Suprapubic skin (tissue), 4 donors: ENCODE measurements at regions not wholly inside any gene's neighbourhood (a gene's known extent, or its start where the extent isn't known, plus 50 kb on each side); places are given as distances from the start of the nearest gene placed in this dataset.
A peak's percentile ranks its signal among the peaks of the same experiment; 100 is the strongest.

ENCODE experiments used
- DNase-seq, 2 donors: peaks; one replicate each; pipeline ENCODE4 v3.0.0-alpha.2; 2019; ENCODE audit warnings: low spot score in 2 of 2
- H3K27ac ChIP-seq: fragments of 200-600 bp; sonication (generic); one replicate; pipeline ENCODE4 v1.5.1; 2019
- H3K27me3 ChIP-seq: fragments of 200-600 bp; sonication (generic); one replicate; pipeline ENCODE4 v1.5.1; 2019
- H3K36me3 ChIP-seq: fragments of 200-600 bp; sonication (generic); one replicate; pipeline ENCODE4 v1.5.1; 2019
- H3K4me1 ChIP-seq: fragments of 200-600 bp; sonication (generic); one replicate; pipeline ENCODE4 v1.5.1; 2019
- H3K4me3 ChIP-seq: fragments of 200-600 bp; sonication (generic); one replicate; pipeline ENCODE4 v1.5.1; 2019; ENCODE audit warnings: mild to moderate bottlenecking
- H3K9me3 ChIP-seq: fragments of 200-600 bp; sonication (generic); one replicate; pipeline ENCODE4 v1.5.1; 2019
- EP300 ChIP-seq: sonication (generic); formaldehyde crosslinking; IDR thresholded peaks from one replicate; pipeline ENCODE4 v1.6.1; 2017; ENCODE audit warnings: antibody characterized with exemption
- POLR2A ChIP-seq, 2 donors: fragments of 450-650 bp; IDR thresholded peaks; one replicate each; pipeline ENCODE4 v1.6.1; 2017; ENCODE audit warnings: antibody characterized with exemption in 2 of 2, mild to moderate bottlenecking in 2 of 2, moderate library complexity in 2 of 2
- POLR2AphosphoS5 ChIP-seq, 3 donors: sonication (generic); formaldehyde crosslinking; IDR thresholded peaks; one replicate each; pipeline ENCODE4 v1.6.1; 2017; ENCODE audit warnings: antibody characterized with exemption in 3 of 3
- WGBS: methylation state at CpG from one replicate; pipeline ENCODE4 v1.1.5; 2018; 5-methylcytosine and 5-hydroxymethylcytosine counted together
- TF ChIP-seq, protein P1 (sequence below), 2 donors: fragments of 200-600 bp in 1 of 2; fragments of 450-650 bp in 1 of 2; sonication (generic) in 1 of 2; IDR thresholded peaks; one replicate each; pipeline ENCODE4 v1.5.1; 2016 to 2019; ENCODE audit warnings: antibody characterized with exemption in 2 of 2, mild to moderate bottlenecking in 1 of 2, moderate library complexity in 1 of 2

DNA sequence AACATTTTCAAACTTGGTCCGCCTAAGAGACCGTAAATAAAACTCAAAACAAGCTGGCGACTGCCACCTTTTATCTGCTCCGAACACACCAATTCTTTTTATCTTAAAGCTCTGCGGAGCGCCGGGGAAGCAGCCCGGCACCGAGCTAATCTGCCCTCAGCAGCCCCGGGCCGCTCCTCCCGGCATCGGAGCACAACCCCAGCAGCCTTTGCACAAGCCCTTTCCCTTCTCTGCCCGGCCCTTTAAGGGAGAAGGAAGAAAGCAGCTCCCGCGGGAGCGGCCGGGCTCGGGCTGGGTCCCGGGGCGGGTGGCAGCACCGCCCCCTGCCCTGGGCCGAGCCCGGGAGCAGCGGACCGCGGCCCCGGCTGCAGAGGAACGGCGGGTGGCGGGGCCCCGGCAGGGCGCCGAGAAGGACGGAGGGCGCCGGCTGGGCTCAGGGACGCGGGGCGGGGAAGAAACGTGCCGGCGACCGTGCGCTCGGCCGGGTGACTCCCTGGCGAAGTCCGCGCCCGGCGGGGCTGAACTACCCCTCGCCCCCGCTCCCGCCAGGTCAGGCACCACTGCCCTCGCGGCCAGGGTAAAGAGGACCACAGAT lies 133.6 kb upstream of the C11orf58 start:
- under 1% methylated on average over 21 of the region's 57 CpGs for WGBS
- peak in 1 of 2 donors; percentile 60 for DNase-seq
- no peak for TF ChIP-seq EP300
- TF ChIP-seq, protein P1, sequence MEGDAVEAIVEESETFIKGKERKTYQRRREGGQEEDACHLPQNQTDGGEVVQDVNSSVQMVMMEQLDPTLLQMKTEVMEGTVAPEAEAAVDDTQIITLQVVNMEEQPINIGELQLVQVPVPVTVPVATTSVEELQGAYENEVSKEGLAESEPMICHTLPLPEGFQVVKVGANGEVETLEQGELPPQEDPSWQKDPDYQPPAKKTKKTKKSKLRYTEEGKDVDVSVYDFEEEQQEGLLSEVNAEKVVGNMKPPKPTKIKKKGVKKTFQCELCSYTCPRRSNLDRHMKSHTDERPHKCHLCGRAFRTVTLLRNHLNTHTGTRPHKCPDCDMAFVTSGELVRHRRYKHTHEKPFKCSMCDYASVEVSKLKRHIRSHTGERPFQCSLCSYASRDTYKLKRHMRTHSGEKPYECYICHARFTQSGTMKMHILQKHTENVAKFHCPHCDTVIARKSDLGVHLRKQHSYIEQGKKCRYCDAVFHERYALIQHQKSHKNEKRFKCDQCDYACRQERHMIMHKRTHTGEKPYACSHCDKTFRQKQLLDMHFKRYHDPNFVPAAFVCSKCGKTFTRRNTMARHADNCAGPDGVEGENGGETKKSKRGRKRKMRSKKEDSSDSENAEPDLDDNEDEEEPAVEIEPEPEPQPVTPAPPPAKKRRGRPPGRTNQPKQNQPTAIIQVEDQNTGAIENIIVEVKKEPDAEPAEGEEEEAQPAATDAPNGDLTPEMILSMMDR (IDR thresholded peaks at IDR 0.05), result no peak
- no peak for TF ChIP-seq POLR2A (IDR thresholded peaks at IDR 0.05)
- no peak for TF ChIP-seq POLR2AphosphoS5 (IDR thresholded peaks at IDR 0.05)
- peak overlapping the region; percentile 85 for H3K27ac ChIP-seq
- H3K27me3 ChIP-seq, result peaks cover 51% of the 10 kb centered on the region
- H3K36me3 ChIP-seq, result no peaks in the 10 kb centered on the region
- H3K9me3 ChIP-seq, result no peaks in the 10 kb centered on the region
- peaks cover 40% of the 10 kb centered on the region for H3K4me1 ChIP-seq
- H3K4me3 ChIP-seq, result peak overlapping the region; percentile 70

GRCh38 chr11:16603890-16604793 lies 134.3 kb upstream of the C11orf58 start:
- Histone ChIP-seq H3K4me3 (peak overlapping the region; percentile 70), H3K27me3 (peaks cover 43% of the 10 kb centered on the region), H3K36me3 (no peaks in the 10 kb centered on the region), H3K27ac (peak overlapping the region; percentile 85), H3K4me1 (peaks cover 40% of the 10 kb centered on the region), H3K9me3 (no peaks in the 10 kb centered on the region)
- TF ChIP-seq, protein P1 (IDR thresholded peaks at IDR 0.05), result no peak
- TF ChIP-seq POLR2AphosphoS5 (IDR thresholded peaks at IDR 0.05) (no peak), EP300 (no peak), POLR2A (IDR thresholded peaks at IDR 0.05) (no peak)
- DNase-seq, result peak in 1 of 2 donors; percentile 67
- 26% methylated on average over 25 of the region's 53 CpGs for WGBS

DNA sequence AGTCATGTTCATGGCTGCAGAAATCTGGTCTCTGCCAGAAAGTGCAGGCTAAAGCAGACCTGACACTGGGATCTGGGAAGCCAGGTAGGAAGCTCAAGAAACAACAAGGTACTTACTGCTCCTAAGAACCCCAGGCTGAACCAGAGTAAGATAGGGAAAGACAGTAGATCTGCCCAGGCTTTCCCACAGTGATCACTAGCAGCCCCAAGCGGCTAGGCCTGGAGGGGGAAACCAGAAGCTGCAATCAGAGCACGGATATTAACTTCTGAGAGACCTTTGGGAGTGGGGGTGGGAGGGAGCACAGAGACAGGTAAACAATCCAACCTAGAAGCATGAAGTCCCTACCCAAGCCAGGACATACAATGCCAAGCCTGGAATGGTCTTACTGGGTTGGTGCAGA lies 135.2 kb upstream of the C11orf58 start:
- WGBS, result 44% methylated on average over 2 of the region's 2 CpGs
- peak overlapping the region; percentile 70 for H3K4me3 ChIP-seq
- TF ChIP-seq POLR2A (IDR thresholded peaks at IDR 0.05), result no peak
- TF ChIP-seq, protein P1 (IDR thresholded peaks at IDR 0.05), result no peak
- TF ChIP-seq POLR2AphosphoS5 (IDR thresholded peaks at IDR 0.05), result no peak
- no peak for TF ChIP-seq EP300
- peak overlapping the region; percentile 85 for H3K27ac ChIP-seq
- H3K36me3 ChIP-seq, result no peaks in the 10 kb centered on the region
- peaks cover 40% of the 10 kb centered on the region for H3K4me1 ChIP-seq
- no peak for DNase-seq
- H3K27me3 ChIP-seq, result peaks cover 39% of the 10 kb centered on the region
- no peaks in the 10 kb centered on the region for H3K9me3 ChIP-seq

- H3K36me3 ChIP-seq, result no peaks in the 10 kb centered on the region
Measured at GRCh38 chr11:16598906-16599305, 139.5 kb upstream of the C11orf58 start.

More at GRCh38 chr11:16598906-16599305, 139.5 kb upstream of the C11orf58 start:
- no peak for TF ChIP-seq EP300
- TF ChIP-seq POLR2AphosphoS5 (IDR thresholded peaks at IDR 0.05), result no peak
- TF ChIP-seq, protein P1 (IDR thresholded peaks at IDR 0.05), result no peak
- TF ChIP-seq POLR2A (IDR thresholded peaks at IDR 0.05), result no peak
- Histone ChIP-seq H3K27ac (no peak overlapping the region), H3K4me1 (peaks cover 6% of the 10 kb centered on the region), H3K9me3 (no peaks in the 10 kb centered on the region), H3K27me3 (peaks cover 12% of the 10 kb centered on the region), H3K4me3 (no peak overlapping the region)
- WGBS, result 92% methylated on average over 7 of the region's 7 CpGs
- DNase-seq, result no peak
